Left lung (tissue), 4 donors: ENCODE measurements at regions not wholly inside any gene's neighbourhood (a gene's known extent, or its start where the extent isn't known, plus 50 kb on each side); places are given as distances from the start of the nearest gene placed in this dataset.

ENCODE experiments used
- ATAC-seq: fragments of 200-7000 bp; cut with Tn5 transposase; one replicate; pipeline ENCODE4 v1.9.1; 2020; ENCODE audit warnings: moderate library complexity
- DNase-seq, 4 donors: peaks; one replicate each; pipeline ENCODE4 v3.0.0-alpha.2; 2013 to 2020
- H3K27ac ChIP-seq, 2 donors: fragments of 200-600 bp; sonication (generic) in 1 of 2; one replicate each; pipeline versions ENCODE4 v1.5.0 to v1.8.0; 2020 to 2021
- H3K27me3 ChIP-seq, 2 donors: fragments of 200-600 bp; sonication (generic) in 1 of 2; one replicate each; pipeline versions ENCODE4 v1.5.0 to v1.8.0; 2020 to 2021
- H3K36me3 ChIP-seq, 2 donors: fragments of 200-600 bp; sonication (generic) in 1 of 2; one replicate each; pipeline versions ENCODE4 v1.5.0 to v1.8.0; 2020 to 2021
- H3K4me1 ChIP-seq, 2 donors: fragments of 200-600 bp; one replicate each; pipeline ENCODE4 v1.8.0; 2021
- H3K4me3 ChIP-seq, 2 donors: fragments of 200-600 bp; sonication (generic) in 1 of 2; one replicate each; pipeline versions ENCODE4 v1.5.0 to v1.8.0; 2020 to 2021; ENCODE audit warnings: mild to moderate bottlenecking in 1 of 2
- H3K9me3 ChIP-seq, 2 donors: fragments of 200-600 bp; sonication (generic) in 1 of 2; one replicate each; pipeline versions ENCODE4 v1.5.0 to v1.8.0; 2020 to 2021
- intact Hi-C, 2 donors: fragments of 100-400 bp; cut with DNase I; formaldehyde crosslinking; loops; one replicate each; pipeline versions ENCODE4 v1.11.2 to v1.14.2; 2022
- TF ChIP-seq, protein P1 (sequence below), 2 donors: fragments of 200-600 bp; sonication (generic) in 1 of 2; IDR thresholded peaks; one replicate each; pipeline versions ENCODE4 v1.5.0 to v1.8.0; 2021; ENCODE audit warnings: antibody characterized with exemption in 2 of 2
- donor health status: DM: no; HTN: yes; CAD: no.
- donor health status: DM: no; HTN: no; CAD: no.

DNA sequence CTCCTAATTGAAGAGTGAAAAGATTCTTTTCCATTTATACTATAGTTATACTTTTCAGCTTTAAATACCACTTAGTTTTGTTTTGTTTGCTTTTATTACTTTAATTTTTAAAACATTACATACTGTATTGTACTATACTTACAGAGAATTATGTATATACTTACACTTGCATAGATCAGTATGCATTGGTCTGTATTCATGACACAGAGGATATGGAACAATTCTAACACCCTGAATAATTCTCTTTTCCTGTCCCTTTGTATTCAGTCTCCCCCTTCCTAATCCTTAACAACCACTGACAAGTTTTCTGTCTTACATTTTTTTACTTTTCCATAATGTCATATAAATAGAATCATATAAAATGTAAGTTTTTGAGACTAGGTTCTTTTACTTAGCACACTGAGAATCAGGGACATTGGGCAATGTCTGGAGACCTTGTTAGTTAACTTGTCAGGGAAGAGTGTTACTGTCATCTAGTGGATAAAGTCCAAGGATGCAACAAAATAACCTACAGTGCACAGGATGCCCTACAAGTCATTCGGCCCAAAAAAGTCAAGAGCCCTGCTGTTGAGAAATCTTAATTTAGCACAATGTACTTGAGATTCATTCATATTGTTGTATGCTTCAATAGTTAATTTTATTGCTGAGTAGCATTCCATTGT, 95.7 kb upstream of the MCTP2 start:
- no peaks in the 10 kb centered on the region for H3K9me3 ChIP-seq
- ATAC-seq (no peak), DNase-seq (no peak)
- no peaks in the 10 kb centered on the region for H3K36me3 ChIP-seq
- TF ChIP-seq, protein P1, sequence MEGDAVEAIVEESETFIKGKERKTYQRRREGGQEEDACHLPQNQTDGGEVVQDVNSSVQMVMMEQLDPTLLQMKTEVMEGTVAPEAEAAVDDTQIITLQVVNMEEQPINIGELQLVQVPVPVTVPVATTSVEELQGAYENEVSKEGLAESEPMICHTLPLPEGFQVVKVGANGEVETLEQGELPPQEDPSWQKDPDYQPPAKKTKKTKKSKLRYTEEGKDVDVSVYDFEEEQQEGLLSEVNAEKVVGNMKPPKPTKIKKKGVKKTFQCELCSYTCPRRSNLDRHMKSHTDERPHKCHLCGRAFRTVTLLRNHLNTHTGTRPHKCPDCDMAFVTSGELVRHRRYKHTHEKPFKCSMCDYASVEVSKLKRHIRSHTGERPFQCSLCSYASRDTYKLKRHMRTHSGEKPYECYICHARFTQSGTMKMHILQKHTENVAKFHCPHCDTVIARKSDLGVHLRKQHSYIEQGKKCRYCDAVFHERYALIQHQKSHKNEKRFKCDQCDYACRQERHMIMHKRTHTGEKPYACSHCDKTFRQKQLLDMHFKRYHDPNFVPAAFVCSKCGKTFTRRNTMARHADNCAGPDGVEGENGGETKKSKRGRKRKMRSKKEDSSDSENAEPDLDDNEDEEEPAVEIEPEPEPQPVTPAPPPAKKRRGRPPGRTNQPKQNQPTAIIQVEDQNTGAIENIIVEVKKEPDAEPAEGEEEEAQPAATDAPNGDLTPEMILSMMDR (IDR thresholded peaks at IDR 0.05), result no peak
- no peak overlapping the region for H3K27ac ChIP-seq
- no peaks in the 10 kb centered on the region for H3K27me3 ChIP-seq
- intact Hi-C loops, result no loop called here
- no peak overlapping the region for H3K4me3 ChIP-seq
- H3K4me1 ChIP-seq, result no peaks in the 10 kb centered on the region

DNA sequence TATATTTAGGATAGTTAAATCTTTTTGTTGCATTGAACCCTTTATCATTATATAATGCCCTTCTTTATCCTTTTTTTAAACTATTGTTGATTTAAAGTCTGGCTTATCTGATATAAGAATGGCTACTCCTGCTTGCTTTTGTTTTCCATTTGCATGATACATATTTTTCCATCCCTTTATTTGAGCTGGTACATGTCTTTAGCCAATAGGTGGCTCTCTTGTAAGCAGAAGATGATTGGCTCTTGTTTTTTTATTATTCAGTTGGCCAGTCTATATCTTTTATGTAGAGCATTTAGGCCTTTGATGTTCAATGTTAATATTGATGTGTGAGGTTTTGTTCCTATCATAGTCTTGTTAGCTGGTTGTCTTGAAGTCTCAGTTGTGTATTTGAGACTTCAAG, 99.5 kb upstream of the MCTP2 start:
- no peaks in the 10 kb centered on the region for H3K27me3 ChIP-seq
- DNase-seq (no peak), ATAC-seq (no peak)
- TF ChIP-seq, protein P1 (IDR thresholded peaks at IDR 0.05), result no peak
- H3K9me3 ChIP-seq, result no peaks in the 10 kb centered on the region
- H3K36me3 ChIP-seq, result no peaks in the 10 kb centered on the region
- H3K4me3 ChIP-seq, result no peak overlapping the region
- H3K4me1 ChIP-seq, result no peaks in the 10 kb centered on the region
- intact Hi-C loops, result no loop called here
- no peak overlapping the region for H3K27ac ChIP-seq

DNA sequence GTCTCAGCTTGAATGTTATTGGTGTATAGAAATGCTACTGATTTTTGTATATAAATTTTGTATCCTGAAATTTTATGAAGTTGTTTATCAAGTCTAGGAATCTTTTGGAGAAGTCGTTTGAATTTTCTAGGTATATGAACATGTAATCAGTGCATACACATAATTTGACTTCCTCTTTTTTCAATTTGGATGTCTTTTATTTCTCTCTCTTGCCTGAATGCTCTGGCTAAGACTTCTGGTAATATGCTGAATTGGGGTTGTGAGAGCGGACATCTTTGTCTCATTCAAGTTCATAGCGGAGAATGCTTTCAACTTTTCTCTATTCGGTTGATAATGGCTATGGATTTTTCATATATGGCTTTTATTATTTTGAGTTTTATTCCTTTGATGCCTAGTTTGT, 100.9 kb upstream of the MCTP2 start:
- DNase-seq (no peak), ATAC-seq (no peak)
- no peak overlapping the region for H3K4me3 ChIP-seq
- no peaks in the 10 kb centered on the region for H3K27me3 ChIP-seq
- intact Hi-C loops, result no loop called here
- H3K9me3 ChIP-seq, result no peaks in the 10 kb centered on the region
- TF ChIP-seq, protein P1 (IDR thresholded peaks at IDR 0.05), result no peak
- H3K27ac ChIP-seq, result no peak overlapping the region
- no peaks in the 10 kb centered on the region for H3K36me3 ChIP-seq
- no peaks in the 10 kb centered on the region for H3K4me1 ChIP-seq

DNA sequence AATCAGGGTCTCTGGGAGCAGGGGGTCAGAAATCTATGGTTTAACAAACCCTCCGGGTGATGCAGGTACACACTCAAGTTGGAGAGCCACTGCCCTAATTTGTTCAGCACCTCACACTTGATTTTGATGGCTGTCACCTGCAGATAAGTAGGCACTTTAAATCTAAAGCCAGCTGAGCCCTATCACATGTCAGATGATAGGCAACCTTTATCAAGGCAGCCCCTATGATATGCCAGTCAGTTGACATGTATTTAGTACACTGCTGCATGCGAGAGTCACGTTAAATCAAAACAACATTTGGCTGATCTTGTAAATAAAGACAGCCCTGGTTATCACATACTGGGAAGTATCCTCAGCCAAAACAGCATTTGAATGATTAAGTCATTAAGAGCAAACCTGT, 104.4 kb upstream of the MCTP2 start:
- H3K36me3 ChIP-seq, result no peaks in the 10 kb centered on the region
- TF ChIP-seq, protein P1 (IDR thresholded peaks at IDR 0.05), result no peak
- ATAC-seq (no peak), DNase-seq (no peak)
- H3K27ac ChIP-seq, result no peak overlapping the region
- H3K4me1 ChIP-seq, result peaks cover 0 to 7% of the 10 kb centered on the region in 2 donors
- no peak overlapping the region for H3K4me3 ChIP-seq
- intact Hi-C loops, result no loop called here
- H3K27me3 ChIP-seq, result no peaks in the 10 kb centered on the region
- no peaks in the 10 kb centered on the region for H3K9me3 ChIP-seq

DNA sequence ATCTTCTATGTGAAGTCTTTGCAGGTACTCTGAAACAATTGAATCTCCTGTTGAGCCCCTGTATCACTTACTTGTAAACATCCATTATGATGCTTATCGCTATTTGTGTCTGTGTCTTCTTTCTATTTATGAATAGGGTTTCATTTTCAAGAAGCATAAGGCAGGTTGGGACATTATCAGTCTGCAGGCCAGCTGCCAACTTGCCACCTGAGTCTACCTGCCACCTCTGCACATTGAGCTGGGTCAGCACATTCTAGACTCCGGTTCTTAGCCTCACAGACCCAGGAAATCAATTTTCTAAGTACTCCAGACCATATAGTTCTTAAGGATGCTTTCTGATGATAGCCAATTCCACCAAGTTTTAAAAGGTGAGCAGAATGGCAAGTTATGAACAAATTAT, 105.7 kb upstream of the MCTP2 start:
- TF ChIP-seq, protein P1 (IDR thresholded peaks at IDR 0.05), result no peak
- DNase-seq (no peak), ATAC-seq (no peak)
- no peaks in the 10 kb centered on the region for H3K36me3 ChIP-seq
- H3K27me3 ChIP-seq, result no peaks in the 10 kb centered on the region
- H3K4me3 ChIP-seq, result no peak overlapping the region
- H3K27ac ChIP-seq, result no peak overlapping the region
- no peaks in the 10 kb centered on the region for H3K9me3 ChIP-seq
- intact Hi-C loops, result no loop called here
- H3K4me1 ChIP-seq, result peaks cover 0 to 7% of the 10 kb centered on the region in 2 donors
